K562 (cell line): ENCODE measurements at regions not wholly inside any gene's neighbourhood (a gene's known extent, or its start where the extent isn't known, plus 50 kb on each side); places are given as distances from the start of the nearest gene placed in this dataset.
A peak's percentile ranks its signal among the peaks of the same experiment; 100 is the strongest.

ENCODE experiments used
- ATAC-seq: fragments of 200-7000 bp; cut with Tn5 transposase; 3 replicates; pipeline ENCODE4 v1.9.1; 2020; ENCODE audit warnings: moderate library complexity
- BruUV-seq: library from RNA; stranded (reverse); fragments of 400-500 nt; replicated peaks from 2 replicates; lab custom pipeline; 2021; lab: Mats Ljungman, UMichigan
- CTCF ChIA-PET: fragments of 300-600 bp; formaldehyde crosslinking; extraction: SDS; loops from one replicate; lab custom pipeline; 2021; ENCODE audit warnings: low intra/inter-chr PET ratio; lab: Yijun Ruan, JAX
- POLR2A ChIA-PET: fragments of 300-600, 350-650 bp; sonication (Branson Sonifier 250); formaldehyde crosslinking; extraction: SDS; loops from one replicate; lab custom pipeline; 2021; ENCODE audit warnings: antibody characterized with exemption, inconsistent platforms; lab: Yijun Ruan, JAX
- DNase-seq, 4 experiments: peaks; one replicate each; pipeline versions ENCODE4 v3.0.0 to v3.0.0-alpha.2; 2011 to 2018; ENCODE audit warnings: low spot score in 3 of 4, mixed read lengths in 3 of 4; ENCODE audit errors: extremely low read depth in 1 of 4
- FAIRE-seq: peaks from 2 replicates; lab custom pipeline; 2011; peaks lifted over from hg19 to GRCh38; lab: Jason Lieb, UNC
- H2AFZ ChIP-seq: 2 replicates; pipeline ENCODE4 v1.6.0; 2011; ENCODE audit warnings: low read depth, low read length, control low read depth, inconsistent platforms
- H3K27ac ChIP-seq: fragments of 200-600 bp; 3 replicates; pipeline ENCODE4 v1.8.0; 2011; ENCODE audit warnings: low read depth, mild to moderate bottlenecking, control low read depth, inconsistent platforms, low read length, moderate library complexity, mixed read lengths; ENCODE audit errors: extremely low read depth
- H3K27me3 ChIP-seq, 2 experiments: fragments of 300-600 bp in 1 of 2; 2 replicates in 1 of 2; 3 replicates in 1 of 2; pipeline versions ENCODE4 v1.6.0 to v1.8.0; 2011; ENCODE audit warnings: inconsistent platforms in 2 of 2, low read length in 2 of 2, mild to moderate bottlenecking in 1 of 2, mixed read lengths in 1 of 2, moderate library complexity in 1 of 2; ENCODE audit not compliant: control insufficient read depth in 2 of 2, insufficient read depth in 2 of 2
- H3K36me3 ChIP-seq: fragments of 300-600 bp; 3 replicates; pipeline ENCODE4 v1.8.0; 2011; ENCODE audit warnings: mild to moderate bottlenecking, low read length, inconsistent platforms; ENCODE audit not compliant: control insufficient read depth, insufficient read depth
- H3K4me1 ChIP-seq, 2 experiments: fragments of 200-600 bp in 1 of 2; replicated peaks in 1 of 2; 2 replicates in 1 of 2; 3 replicates in 1 of 2; pipeline versions ENCODE4 v1.5.1 to v1.8.0; 2011; ENCODE audit warnings: inconsistent platforms in 2 of 2, low read length in 2 of 2, mild to moderate bottlenecking in 1 of 2, mixed read lengths in 1 of 2, moderate library complexity in 1 of 2; ENCODE audit not compliant: control insufficient read depth in 2 of 2, insufficient read depth in 2 of 2
- H3K4me2 ChIP-seq: 2 replicates; pipeline ENCODE4 v1.6.1; 2011; ENCODE audit warnings: low read length, control low read depth, inconsistent platforms, mixed read lengths; ENCODE audit not compliant: insufficient read depth
- H3K4me3 ChIP-seq: fragments of 200-600 bp; sonication (generic), shearing (Covaris generic); 2 replicates; pipeline ENCODE4 v1.5.1; 2016; ENCODE audit warnings: control low read depth, inconsistent platforms
- H3K79me2 ChIP-seq: fragments of 200-600 bp; 3 replicates; pipeline ENCODE4 v1.8.0; 2011; ENCODE audit warnings: low read length, inconsistent platforms; ENCODE audit not compliant: control insufficient read depth, insufficient read depth
- H3K9ac ChIP-seq, 2 experiments: 2 replicates each; pipeline versions ENCODE4 v1.6.0 to v1.6.1; 2011; ENCODE audit warnings: low read depth in 2 of 2, low read length in 2 of 2, control low read depth in 1 of 2, inconsistent platforms in 1 of 2, mild to moderate bottlenecking in 1 of 2, mixed read lengths in 1 of 2; ENCODE audit not compliant: insufficient read depth in 1 of 2
- H3K9me1 ChIP-seq: one replicate; pipeline ENCODE4 v1.6.0; 2011; ENCODE audit warnings: inconsistent platforms, mild to moderate bottlenecking, low read length, moderate library complexity; ENCODE audit not compliant: control insufficient read depth, insufficient read depth
- H3K9me3 ChIP-seq: replicated peaks from 2 replicates; pipeline ENCODE4 v1.5.1; 2011; ENCODE audit warnings: low read depth, low read length, inconsistent platforms; ENCODE audit not compliant: control insufficient read depth, insufficient read depth
- H4K20me1 ChIP-seq: replicated peaks from 2 replicates; pipeline ENCODE4 v1.6.1; 2011; ENCODE audit warnings: low read length, inconsistent platforms, mixed read lengths; ENCODE audit not compliant: control insufficient read depth, insufficient read depth
- NFE2 ChIP-seq: IDR thresholded peaks from 2 replicates; pipeline ENCODE4 v1.6.1; 2014; ENCODE audit warnings: antibody characterized with exemption, low read depth
- RAD21 ChIP-seq, 2 experiments: fragments of 250-450 bp in 1 of 2; fragments of 450-650 bp in 1 of 2; sonication (Bioruptor Pico) in 1 of 2; formaldehyde crosslinking in 1 of 2; IDR thresholded peaks in 1 of 2; conservative IDR thresholded peaks in 1 of 2; 2 replicates each; pipeline versions ENCODE4 v1.4.0 to v1.8.0; 2020 to 2022; ENCODE audit warnings: mild to moderate bottlenecking in 2 of 2, moderate library complexity in 1 of 2
- WGBS: fragments of 100-300 bp; shearing (Covaris generic); methylation state at CpG from one replicate; pipeline ENCODE4 v1.1.6; 2016; ENCODE audit warnings: low coverage, mixed read lengths; ENCODE audit not compliant: insufficient coverage; ENCODE audit errors: missing lambda C conversion rate; 5-methylcytosine and 5-hydroxymethylcytosine counted together
- in situ Hi-C: fragments of 300-500 bp; cut with MboI; formaldehyde crosslinking; loops from 4 replicates; pipeline ENCODE4 v1.15.0; 2018; ENCODE audit warnings: inconsistent platforms, mixed read lengths
- intact Hi-C: fragments of 100-400 bp; cut with micrococcal nuclease; formaldehyde crosslinking; loops from 2 replicates; pipeline ENCODE4 v1.14.2; 2022
- TF ChIP-seq, protein P1 (sequence below), 3 experiments: IDR thresholded peaks in 2 of 3; conservative IDR thresholded peaks in 1 of 3; 2 replicates each; pipeline ENCODE4 v1.5.1; 2011 to 2012; ENCODE audit warnings: low read length in 3 of 3, mild to moderate bottlenecking in 3 of 3, control low read depth in 2 of 3, improper control_type of control experiment in 1 of 3, inconsistent platforms in 1 of 3, low read depth in 1 of 3, mixed read lengths in 1 of 3, moderate library complexity in 1 of 3; ENCODE audit not compliant: insufficient read depth in 2 of 3

DNA sequence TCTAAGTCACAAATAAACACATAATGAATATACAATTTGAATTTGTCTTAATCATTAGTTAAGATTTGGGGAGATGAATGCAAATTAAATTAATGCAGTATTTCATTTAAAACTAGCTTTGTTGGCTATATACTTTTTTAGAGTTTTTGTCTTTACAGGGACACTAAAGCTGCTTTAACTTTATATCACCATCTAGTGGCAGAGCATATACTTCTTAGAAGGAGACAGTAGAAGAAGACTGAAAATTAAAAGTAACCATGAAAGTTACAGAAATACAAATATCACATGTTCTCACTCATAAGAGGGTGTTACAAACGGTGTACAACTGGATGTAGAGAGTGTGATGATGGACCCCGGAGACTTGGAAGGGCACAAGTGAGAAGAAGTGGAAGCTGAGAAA lies 268.3 kb upstream of the NETO1 start:
- Histone ChIP-seq H3K36me3 (no peaks in the 10 kb centered on the region), H2AFZ (no peak overlapping the region), H3K27ac (no peak overlapping the region), H3K4me2 (no peak overlapping the region), H3K4me3 (no peak overlapping the region), H3K27me3 (no peaks in the 10 kb centered on the region), H3K9ac (no peak overlapping the region), H3K9me1 (no peaks in the 10 kb centered on the region), H4K20me1 (no peaks in the 10 kb centered on the region), H3K4me1 (no peaks in the 10 kb centered on the region), H3K9me3 (no peaks in the 10 kb centered on the region), H3K79me2 (no peaks in the 10 kb centered on the region)
- BruUV-seq: no TSS peak
- POLR2A ChIA-PET: interaction anchor here (0.6 kb wide), 1 partner anchor 654 kb away, joined by 3 read pairs; no protein-coding TSS in a partner anchor
- in situ Hi-C loops (no loop called here), intact Hi-C loops (loop anchor here (10.0 kb wide), 1 partner anchor 371 kb away; no protein-coding TSS in a partner anchor)
- no peak for DNase-seq
- ATAC-seq: 0 out of 3 replicates have a peak, but pooled peaks have one; percentile 40
- WGBS: 0% methylated on average over 2 of the region's 2 CpGs
- peak in 1 of 2 experiments; percentile 31; a peak in 2 of 4 replicates for TF ChIP-seq RAD21 (CRISPR knock-in tag; conservative IDR thresholded peaks at IDR 0.05 in 1 of 2, IDR thresholded peaks at IDR 0.05 in 1 of 2)
- no peak for TF ChIP-seq NFE2
- TF ChIP-seq, protein P1, sequence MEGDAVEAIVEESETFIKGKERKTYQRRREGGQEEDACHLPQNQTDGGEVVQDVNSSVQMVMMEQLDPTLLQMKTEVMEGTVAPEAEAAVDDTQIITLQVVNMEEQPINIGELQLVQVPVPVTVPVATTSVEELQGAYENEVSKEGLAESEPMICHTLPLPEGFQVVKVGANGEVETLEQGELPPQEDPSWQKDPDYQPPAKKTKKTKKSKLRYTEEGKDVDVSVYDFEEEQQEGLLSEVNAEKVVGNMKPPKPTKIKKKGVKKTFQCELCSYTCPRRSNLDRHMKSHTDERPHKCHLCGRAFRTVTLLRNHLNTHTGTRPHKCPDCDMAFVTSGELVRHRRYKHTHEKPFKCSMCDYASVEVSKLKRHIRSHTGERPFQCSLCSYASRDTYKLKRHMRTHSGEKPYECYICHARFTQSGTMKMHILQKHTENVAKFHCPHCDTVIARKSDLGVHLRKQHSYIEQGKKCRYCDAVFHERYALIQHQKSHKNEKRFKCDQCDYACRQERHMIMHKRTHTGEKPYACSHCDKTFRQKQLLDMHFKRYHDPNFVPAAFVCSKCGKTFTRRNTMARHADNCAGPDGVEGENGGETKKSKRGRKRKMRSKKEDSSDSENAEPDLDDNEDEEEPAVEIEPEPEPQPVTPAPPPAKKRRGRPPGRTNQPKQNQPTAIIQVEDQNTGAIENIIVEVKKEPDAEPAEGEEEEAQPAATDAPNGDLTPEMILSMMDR (IDR thresholded peaks at IDR 0.05 in 2 of 3, conservative IDR thresholded peaks at IDR 0.05 in 1 of 3; ENCODE audit: insufficient read depth in 2 of 3, low read depth in 1 of 3, low read length in 3 of 3): 0 out of 6 replicates have a peak, but pooled peaks of 1 of the 3 experiments have one; percentile 8
- FAIRE-seq: no peak
- CTCF ChIA-PET: no interaction called here
